ENCODE measurements at regions not wholly inside any gene's neighbourhood (a gene's known extent, or its start where the extent isn't known, plus 50 kb on each side); places are given as distances from the start of the nearest gene placed in this dataset.

GRCh38 chrX:14362721-14363120 is 166.6 kb upstream of the GLRA2 start:
- Histone ChIP-seq H3K27ac (ENCODE audit: extremely low read length, insufficient read depth, low read length) (no peak overlapping the region), H3K9me3 (ENCODE audit: low read length) (no peaks in the 10 kb centered on the region), H2AFZ (ENCODE audit: low read length) (no peak overlapping the region), H3K4me3 (replicated peaks in 1 of 3; ENCODE audit: insufficient read depth in 1 of 3, low read depth in 2 of 3, low read length in 3 of 3) (no peak overlapping the region), H3K27me3 (ENCODE audit: control insufficient read depth in 1 of 2, insufficient read depth in 2 of 2, low read length in 2 of 2) (no peaks in the 10 kb centered on the region), H3K4me1 (ENCODE audit: insufficient read depth, low read length) (no peaks in the 10 kb centered on the region), H3K79me2 (ENCODE audit: insufficient read depth, low read length) (no peaks in the 10 kb centered on the region), H3K4me2 (ENCODE audit: low read depth, low read length) (no peak overlapping the region), H3K36me3 (replicated peaks in 1 of 2; ENCODE audit: control insufficient read depth in 1 of 2, insufficient read depth in 2 of 2, low read length in 2 of 2) (no peaks in the 10 kb centered on the region), H4K20me1 (ENCODE audit: insufficient read depth, low read length) (no peaks in the 10 kb centered on the region), H3K9ac (ENCODE audit: insufficient read depth, low read depth, low read length) (no peak overlapping the region)
- DNase-seq (ENCODE audit: low spot score) (no peak), ATAC-seq (no peak), FAIRE-seq (no peak)
- no TSS peak for BruUV-seq (replicated peaks)
- CTCF ChIA-PET (ENCODE audit: low intra/inter-chr PET ratio, low total read pairs) = no interaction called here
- WGBS (ENCODE audit: low lambda C conversion rate) = 0% methylated on average over 1 of the region's 1 CpG
- intact Hi-C loops (cut with micrococcal nuclease; ENCODE audit: unreplicated experiment) = no loop called here
- POLR2A ChIA-PET = no interaction called here
- TF ChIP-seq ZNF383 (CRISPR knock-in tag; IDR thresholded peaks at IDR 0.05; ENCODE audit: borderline replicate concordance) (no peak), MED13 (CRISPR knock-in tag; IDR thresholded peaks at IDR 0.05) (no peak), IRF9 (CRISPR knock-in tag; IDR thresholded peaks at IDR 0.05; ENCODE audit: borderline replicate concordance) (no peak), TIGD3 (CRISPR knock-in tag; IDR thresholded peaks at IDR 0.05; ENCODE audit: borderline replicate concordance) (no peak), HNF4A (CRISPR knock-in tag; IDR thresholded peaks at IDR 0.05) (no peak), ARID2 (CRISPR knock-in tag; IDR thresholded peaks at IDR 0.05; ENCODE audit: borderline replicate concordance) (no peak), ZNF572 (CRISPR knock-in tag; IDR thresholded peaks at IDR 0.05) (no peak), ZNF503 (CRISPR knock-in tag; IDR thresholded peaks at IDR 0.05) (no peak), SRSF4 (IDR thresholded peaks at IDR 0.05; ENCODE audit: low read depth, low read length, poor library complexity, severe bottlenecking) (no peak), ZNF883 (CRISPR knock-in tag; IDR thresholded peaks at IDR 0.05; ENCODE audit: not compliant biosample characterization) (no peak), FOXP1 (IDR thresholded peaks at IDR 0.05) (no peak), FOXP1 (CRISPR knock-in tag; IDR thresholded peaks at IDR 0.05) (no peak), ONECUT2 (CRISPR knock-in tag; IDR thresholded peaks at IDR 0.05) (no peak), ZNF3 (CRISPR knock-in tag; IDR thresholded peaks at IDR 0.05) (no peak), HNRNPLL (IDR thresholded peaks at IDR 0.05; ENCODE audit: low read depth, low read length, poor library complexity, severe bottlenecking) (no peak), ZNF777 (CRISPR knock-in tag; IDR thresholded peaks at IDR 0.05) (no peak), STAT5B (CRISPR knock-in tag; IDR thresholded peaks at IDR 0.05) (no peak), SPEN (CRISPR knock-in tag; IDR thresholded peaks at IDR 0.05; ENCODE audit: low read depth) (no peak), U2AF2 (IDR thresholded peaks at IDR 0.05; ENCODE audit: low read depth, low read length) (no peak)
- TF ChIP-seq, protein P1, sequence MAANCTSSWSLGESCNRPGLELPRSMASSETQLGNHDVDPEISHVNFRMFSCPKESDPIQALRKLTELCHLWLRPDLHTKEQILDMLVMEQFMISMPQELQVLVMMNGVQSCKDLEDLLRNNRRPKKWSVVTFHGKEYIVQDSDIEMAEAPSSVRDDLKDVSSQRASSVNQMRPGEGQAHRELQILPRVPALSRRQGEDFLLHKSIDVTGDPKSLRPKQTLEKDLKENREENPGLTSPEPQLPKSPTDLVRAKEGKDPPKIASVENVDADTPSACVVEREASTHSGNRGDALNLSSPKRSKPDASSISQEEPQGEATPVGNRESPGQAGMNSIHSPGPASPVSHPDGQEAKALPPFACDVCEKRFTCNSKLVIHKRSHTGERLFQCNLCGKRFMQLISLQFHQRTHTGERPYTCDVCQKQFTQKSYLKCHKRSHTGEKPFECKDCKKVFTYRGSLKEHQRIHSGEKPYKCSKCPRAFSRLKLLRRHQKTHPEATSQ (CRISPR knock-in tag; IDR thresholded peaks at IDR 0.05; ENCODE audit: borderline replicate concordance) = no peak
- in situ Hi-C loops (cut with HindIII; ENCODE audit: extremely low pct_ligation_motif_present, low pct_unique_long_range_greater_than_20kb) = no loop called here
